ENCODE measurements at regions not wholly inside any gene's neighbourhood (a gene's known extent, or its start where the extent isn't known, plus 50 kb on each side); places are given as distances from the start of the nearest gene placed in this dataset.

DNA sequence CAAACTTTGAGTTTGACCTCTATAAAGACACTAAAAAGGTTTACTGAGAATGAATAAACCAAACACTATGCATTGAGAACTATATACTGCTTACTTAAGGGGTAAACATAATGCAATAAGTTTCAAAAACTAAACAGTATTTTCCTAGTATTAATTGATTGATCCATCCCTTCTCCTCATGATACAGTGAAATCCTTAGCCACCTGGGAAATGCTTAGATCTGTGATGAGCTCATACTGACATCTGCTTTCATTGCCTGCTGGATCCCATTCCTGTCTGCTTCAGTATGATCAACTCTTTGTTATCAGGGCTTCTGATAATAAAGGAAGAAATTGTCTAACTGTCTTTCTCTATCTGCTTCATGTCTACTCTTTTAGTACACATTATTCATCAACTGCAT, 74.9 kb upstream of the UBE2E3 start:
- Histone ChIP-seq H3K9me3 (no peaks in the 10 kb centered on the region), H3K36me3 (no peaks in the 10 kb centered on the region), H3K27ac (no peak overlapping the region), H3K27me3 (no peaks in the 10 kb centered on the region), H3K4me1 (no peaks in the 10 kb centered on the region), H3K4me3 (no peak overlapping the region)
- intact Hi-C loops (cut with DNase I; ENCODE audit: low total_unique reads): no loop called here
- TF ChIP-seq, protein P1, sequence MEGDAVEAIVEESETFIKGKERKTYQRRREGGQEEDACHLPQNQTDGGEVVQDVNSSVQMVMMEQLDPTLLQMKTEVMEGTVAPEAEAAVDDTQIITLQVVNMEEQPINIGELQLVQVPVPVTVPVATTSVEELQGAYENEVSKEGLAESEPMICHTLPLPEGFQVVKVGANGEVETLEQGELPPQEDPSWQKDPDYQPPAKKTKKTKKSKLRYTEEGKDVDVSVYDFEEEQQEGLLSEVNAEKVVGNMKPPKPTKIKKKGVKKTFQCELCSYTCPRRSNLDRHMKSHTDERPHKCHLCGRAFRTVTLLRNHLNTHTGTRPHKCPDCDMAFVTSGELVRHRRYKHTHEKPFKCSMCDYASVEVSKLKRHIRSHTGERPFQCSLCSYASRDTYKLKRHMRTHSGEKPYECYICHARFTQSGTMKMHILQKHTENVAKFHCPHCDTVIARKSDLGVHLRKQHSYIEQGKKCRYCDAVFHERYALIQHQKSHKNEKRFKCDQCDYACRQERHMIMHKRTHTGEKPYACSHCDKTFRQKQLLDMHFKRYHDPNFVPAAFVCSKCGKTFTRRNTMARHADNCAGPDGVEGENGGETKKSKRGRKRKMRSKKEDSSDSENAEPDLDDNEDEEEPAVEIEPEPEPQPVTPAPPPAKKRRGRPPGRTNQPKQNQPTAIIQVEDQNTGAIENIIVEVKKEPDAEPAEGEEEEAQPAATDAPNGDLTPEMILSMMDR (IDR thresholded peaks at IDR 0.05): no peak
- TF ChIP-seq POLR2A (IDR thresholded peaks at IDR 0.05): no peak
- no peak for DNase-seq

DNA sequence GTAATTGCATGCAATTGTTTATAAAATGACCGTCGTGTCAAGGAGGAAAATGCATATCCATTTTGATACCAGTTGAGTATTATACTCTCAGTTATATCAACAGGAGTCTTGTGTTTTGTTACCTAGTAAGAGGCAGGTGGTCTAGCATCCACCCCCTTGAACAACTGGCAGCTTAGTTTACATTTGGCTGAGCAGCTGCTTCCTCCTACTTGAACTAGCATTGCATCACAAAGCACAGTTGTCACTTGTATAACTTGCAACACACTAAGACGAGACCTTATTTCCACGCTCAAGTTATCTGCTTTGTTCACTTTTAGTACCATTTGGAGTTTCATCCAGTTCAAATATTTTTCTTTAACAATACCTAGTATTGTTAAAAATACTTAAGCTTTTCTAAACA, 75.4 kb upstream of the UBE2E3 start:
- intact Hi-C loops (cut with DNase I; ENCODE audit: low total_unique reads): no loop called here
- Histone ChIP-seq H3K4me3 (no peak overlapping the region), H3K36me3 (no peaks in the 10 kb centered on the region), H3K27ac (no peak overlapping the region), H3K4me1 (no peaks in the 10 kb centered on the region), H3K9me3 (no peaks in the 10 kb centered on the region), H3K27me3 (no peaks in the 10 kb centered on the region)
- TF ChIP-seq, protein P1 (IDR thresholded peaks at IDR 0.05): no peak
- TF ChIP-seq POLR2A (IDR thresholded peaks at IDR 0.05): no peak
- no peak for DNase-seq

DNA sequence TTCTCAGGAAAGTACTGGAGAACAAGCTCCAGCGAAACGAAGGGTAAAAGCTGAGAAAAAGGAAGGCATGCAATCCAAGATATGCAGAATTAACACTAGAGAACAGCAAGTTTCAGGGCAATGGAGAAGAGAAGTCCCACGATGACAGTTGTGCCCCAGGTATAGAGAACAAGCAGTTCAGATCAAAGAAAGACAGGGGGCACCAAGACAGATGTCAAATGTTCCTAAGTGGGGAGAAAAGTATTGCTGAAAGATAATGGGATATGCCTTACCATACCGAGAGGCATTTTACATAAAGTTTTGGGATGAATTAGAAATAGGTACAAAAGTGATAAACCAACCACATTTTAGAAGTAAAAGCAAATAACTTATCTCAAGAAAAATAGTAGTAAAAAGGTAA, 79.1 kb upstream of the UBE2E3 start:
- no peak overlapping the region for H3K27ac ChIP-seq
- no peak for DNase-seq
- TF ChIP-seq POLR2A (IDR thresholded peaks at IDR 0.05): no peak
- TF ChIP-seq, protein P1 (IDR thresholded peaks at IDR 0.05): no peak
- intact Hi-C loops (cut with DNase I; ENCODE audit: low total_unique reads): no loop called here
- no peaks in the 10 kb centered on the region for H3K9me3 ChIP-seq
- H3K4me3 ChIP-seq: no peak overlapping the region
- H3K36me3 ChIP-seq: no peaks in the 10 kb centered on the region
- H3K27me3 ChIP-seq: peaks cover 0 to 4% of the 10 kb centered on the region in 2 donors
- H3K4me1 ChIP-seq: no peaks in the 10 kb centered on the region

DNA sequence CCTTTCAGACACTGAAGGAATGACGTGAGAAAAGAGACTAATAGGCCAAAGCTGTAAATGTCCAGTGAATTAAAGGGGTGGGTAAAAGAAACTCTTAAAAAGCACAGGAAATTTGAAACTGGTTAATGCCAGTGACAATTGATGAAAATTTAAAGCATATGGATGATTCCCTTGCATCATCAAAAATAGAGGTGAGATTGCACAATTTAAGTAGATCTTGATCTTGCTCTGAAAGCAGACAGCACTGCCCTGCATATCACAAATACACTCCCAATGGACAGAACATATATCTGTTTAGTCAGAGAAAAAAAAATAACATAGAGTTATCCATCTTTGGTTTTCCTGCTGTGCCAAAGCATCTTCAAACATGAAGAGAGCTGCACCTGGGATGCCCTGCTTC, 86.7 kb upstream of the UBE2E3 start:
- TF ChIP-seq, protein P1 (IDR thresholded peaks at IDR 0.05): no peak
- no peak for TF ChIP-seq POLR2A (IDR thresholded peaks at IDR 0.05)
- H3K4me1 ChIP-seq: no peaks in the 10 kb centered on the region
- H3K4me3 ChIP-seq: no peak overlapping the region
- intact Hi-C loops (cut with DNase I; ENCODE audit: low total_unique reads): no loop called here
- no peak for DNase-seq
- H3K36me3 ChIP-seq: no peaks in the 10 kb centered on the region
- no peaks in the 10 kb centered on the region for H3K27me3 ChIP-seq
- no peaks in the 10 kb centered on the region for H3K9me3 ChIP-seq
- H3K27ac ChIP-seq: no peak overlapping the region

DNA sequence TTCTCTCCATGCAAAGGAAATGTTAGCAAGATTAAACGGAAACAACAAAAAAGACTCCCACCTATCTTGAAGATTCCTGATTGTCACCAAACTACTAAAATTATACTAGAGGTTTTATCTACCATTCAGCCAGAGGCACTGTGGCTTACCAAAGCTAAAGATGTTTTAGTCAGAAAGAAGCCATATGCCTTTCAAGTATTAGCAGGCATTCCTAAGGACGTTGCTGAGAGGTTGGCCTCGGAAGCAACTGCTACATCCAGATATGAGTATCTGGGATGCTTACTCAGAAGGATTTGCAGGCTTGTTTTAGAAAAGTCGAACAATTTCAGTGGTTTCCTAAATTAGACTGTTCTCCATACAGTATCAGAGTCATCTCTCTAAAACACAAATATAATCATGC, 88.3 kb upstream of the UBE2E3 start:
- H3K4me1 ChIP-seq: no peaks in the 10 kb centered on the region
- TF ChIP-seq, protein P1 (IDR thresholded peaks at IDR 0.05): no peak
- TF ChIP-seq POLR2A (IDR thresholded peaks at IDR 0.05): no peak
- no peaks in the 10 kb centered on the region for H3K27me3 ChIP-seq
- no peaks in the 10 kb centered on the region for H3K36me3 ChIP-seq
- no peak overlapping the region for H3K27ac ChIP-seq
- intact Hi-C loops (cut with DNase I; ENCODE audit: low total_unique reads): no loop called here
- no peak for DNase-seq
- no peak overlapping the region for H3K4me3 ChIP-seq
- H3K9me3 ChIP-seq: no peaks in the 10 kb centered on the region
